A673 (cell line): ENCODE measurements at regions not wholly inside any gene's neighbourhood (a gene's known extent, or its start where the extent isn't known, plus 50 kb on each side); places are given as distances from the start of the nearest gene placed in this dataset.

ENCODE experiments used
- EZH2 ChIP-seq: fragments of 200-600 bp; sonication (generic); IDR thresholded peaks from 2 replicates; pipeline ENCODE4 v1.6.1; 2017; ENCODE audit warnings: borderline replicate concordance, low read depth, mild to moderate bottlenecking, mixed read lengths, antibody characterized with exemption, low read length; ENCODE audit not compliant: poor library complexity, severe bottlenecking
- TF ChIP-seq, protein P1 (sequence below): fragments of 300-800, 200-600 bp; sonication (generic); conservative IDR thresholded peaks from 2 replicates; pipeline ENCODE4 v1.5.1; 2017; ENCODE audit warnings: low read depth, mild to moderate bottlenecking, antibody characterized with exemption, low read length, moderate library complexity, mixed read lengths

DNA sequence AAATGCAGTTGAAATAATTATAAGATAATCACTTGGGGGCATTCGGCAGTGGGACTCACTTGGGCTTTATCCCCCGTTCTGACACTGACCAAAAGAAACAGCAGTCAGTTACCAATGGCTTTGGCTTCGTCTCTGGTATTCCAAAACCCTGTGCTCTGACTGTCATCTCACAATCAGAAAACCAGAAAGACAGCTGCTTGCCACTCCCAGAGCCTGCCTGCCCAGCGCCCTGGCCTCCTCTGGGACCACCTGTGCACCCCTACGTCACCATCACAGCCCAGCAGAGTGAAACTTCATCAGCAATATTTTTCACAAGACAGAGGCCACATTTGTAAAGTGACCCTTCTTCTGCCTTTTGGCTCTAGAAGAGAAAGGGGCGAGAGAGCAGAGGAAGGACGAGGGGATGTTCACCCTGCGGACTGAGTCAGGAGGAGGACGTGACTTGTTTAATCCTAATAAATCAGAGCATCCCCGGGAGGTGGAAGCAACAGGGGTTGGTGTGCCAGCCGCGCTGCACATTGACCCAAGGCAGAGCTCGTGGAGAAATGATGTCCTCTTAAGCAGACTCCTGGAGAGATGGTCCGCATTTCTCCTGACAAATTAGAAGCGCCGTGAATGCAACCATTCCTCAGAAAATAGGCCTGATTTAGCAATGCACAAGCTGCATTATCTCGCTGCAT lies 397.8 kb upstream of the ZNF507 start:
- no peak for TF ChIP-seq EZH2
- TF ChIP-seq, protein P1, sequence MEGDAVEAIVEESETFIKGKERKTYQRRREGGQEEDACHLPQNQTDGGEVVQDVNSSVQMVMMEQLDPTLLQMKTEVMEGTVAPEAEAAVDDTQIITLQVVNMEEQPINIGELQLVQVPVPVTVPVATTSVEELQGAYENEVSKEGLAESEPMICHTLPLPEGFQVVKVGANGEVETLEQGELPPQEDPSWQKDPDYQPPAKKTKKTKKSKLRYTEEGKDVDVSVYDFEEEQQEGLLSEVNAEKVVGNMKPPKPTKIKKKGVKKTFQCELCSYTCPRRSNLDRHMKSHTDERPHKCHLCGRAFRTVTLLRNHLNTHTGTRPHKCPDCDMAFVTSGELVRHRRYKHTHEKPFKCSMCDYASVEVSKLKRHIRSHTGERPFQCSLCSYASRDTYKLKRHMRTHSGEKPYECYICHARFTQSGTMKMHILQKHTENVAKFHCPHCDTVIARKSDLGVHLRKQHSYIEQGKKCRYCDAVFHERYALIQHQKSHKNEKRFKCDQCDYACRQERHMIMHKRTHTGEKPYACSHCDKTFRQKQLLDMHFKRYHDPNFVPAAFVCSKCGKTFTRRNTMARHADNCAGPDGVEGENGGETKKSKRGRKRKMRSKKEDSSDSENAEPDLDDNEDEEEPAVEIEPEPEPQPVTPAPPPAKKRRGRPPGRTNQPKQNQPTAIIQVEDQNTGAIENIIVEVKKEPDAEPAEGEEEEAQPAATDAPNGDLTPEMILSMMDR = no peak
